GM18951 (cell line): ENCODE measurements at regions not wholly inside any gene's neighbourhood (a gene's known extent, or its start where the extent isn't known, plus 50 kb on each side); places are given as distances from the start of the nearest gene placed in this dataset.
"Not testable (repeated sequence)": the region's sequence is repeated elsewhere in the genome, so short reads cannot be mapped to it uniquely, and the experiment has no call there.

Experiments
- POLR2A ChIP-seq: IDR thresholded peaks from 4 replicates; pipeline ENCODE4 v1.6.1; 2011; ENCODE audit warnings: mild to moderate bottlenecking; ENCODE audit not compliant: insufficient read length, insufficient read depth; ENCODE audit errors: extremely low read depth
- in situ Hi-C: fragments of 300-500 bp; cut with MboI; formaldehyde crosslinking; loops from one replicate; pipeline ENCODE4 v1.12.0; 2022; ENCODE audit warnings: low sequenced_read_pairs, mixed read lengths, inconsistent platforms; ENCODE audit not compliant: unreplicated experiment

DNA sequence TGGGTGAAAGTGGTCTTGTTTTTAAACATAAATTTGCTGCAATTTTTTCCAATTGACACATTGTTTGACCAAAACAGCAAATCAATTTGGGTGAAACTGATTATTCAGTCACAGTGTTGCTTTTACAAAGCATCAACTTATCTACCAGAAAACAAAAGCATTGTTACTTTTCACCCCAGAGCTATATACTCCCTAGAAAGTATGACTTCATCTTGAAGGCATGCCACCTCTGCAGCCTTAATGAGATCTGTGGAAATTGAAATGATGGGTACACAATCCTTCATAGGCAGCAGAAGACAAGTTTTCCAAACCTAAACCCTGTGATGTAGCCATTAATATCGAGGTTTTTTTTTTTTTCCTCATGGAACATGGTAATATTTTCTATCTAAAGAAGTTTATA, 615.9 kb downstream of the CHSY3 start:
- TF ChIP-seq POLR2A = no peak
- in situ Hi-C loops = no loop called here

DNA sequence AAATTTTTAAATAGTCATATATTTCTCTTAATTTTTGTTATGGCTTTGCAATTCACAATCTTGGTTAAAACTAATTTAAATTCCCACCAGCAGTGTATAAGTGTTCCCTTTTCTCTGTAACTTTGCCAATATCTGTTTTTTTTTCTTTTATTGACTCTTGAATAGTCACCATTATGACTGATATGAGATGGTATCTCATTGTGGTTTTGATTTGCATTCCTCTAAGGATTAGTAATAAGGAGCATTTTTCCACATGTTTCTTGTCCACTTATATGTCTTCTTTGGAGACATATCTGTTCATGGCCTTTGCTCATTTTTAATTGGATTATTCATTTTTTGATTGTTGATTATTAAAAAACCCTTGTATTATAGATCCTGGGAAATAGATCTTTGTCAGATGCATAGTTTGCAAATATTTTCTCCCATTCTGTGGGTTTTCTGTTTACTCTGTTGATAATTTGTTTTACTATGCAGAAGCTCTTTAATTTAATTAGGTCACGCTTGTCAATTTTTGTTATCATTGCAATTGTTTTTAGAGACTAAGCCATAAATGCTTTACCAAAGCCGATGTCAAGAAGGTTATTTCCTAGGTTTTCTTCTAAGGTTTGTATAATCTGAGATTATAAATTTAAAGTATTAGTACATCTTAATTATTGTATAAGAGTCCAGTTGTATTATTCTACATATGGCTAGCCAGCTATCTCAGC, 610.9 kb downstream of the CHSY3 start:
- in situ Hi-C loops = no loop called here
- no peak for TF ChIP-seq POLR2A

DNA sequence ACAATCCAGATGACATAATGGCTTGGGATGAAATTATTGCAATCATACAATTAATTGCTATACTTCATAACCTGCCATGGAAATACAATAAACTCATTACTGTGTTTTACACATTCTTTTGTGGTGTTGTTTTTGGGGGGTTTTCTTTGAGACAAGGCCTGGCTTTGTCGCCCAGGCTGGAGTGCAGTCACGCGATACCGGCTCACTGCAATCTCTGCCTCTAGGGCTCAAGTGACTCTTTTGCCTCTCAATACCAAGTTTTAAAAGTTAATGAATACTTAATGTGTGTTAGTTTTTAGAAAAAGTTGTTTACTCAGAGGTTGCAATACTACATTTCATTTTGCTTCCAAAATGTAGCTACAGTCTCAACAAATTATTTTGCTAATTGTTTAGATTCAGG, 598.4 kb downstream of the CHSY3 start:
- no peak for TF ChIP-seq POLR2A
- in situ Hi-C loops = no loop called here

DNA sequence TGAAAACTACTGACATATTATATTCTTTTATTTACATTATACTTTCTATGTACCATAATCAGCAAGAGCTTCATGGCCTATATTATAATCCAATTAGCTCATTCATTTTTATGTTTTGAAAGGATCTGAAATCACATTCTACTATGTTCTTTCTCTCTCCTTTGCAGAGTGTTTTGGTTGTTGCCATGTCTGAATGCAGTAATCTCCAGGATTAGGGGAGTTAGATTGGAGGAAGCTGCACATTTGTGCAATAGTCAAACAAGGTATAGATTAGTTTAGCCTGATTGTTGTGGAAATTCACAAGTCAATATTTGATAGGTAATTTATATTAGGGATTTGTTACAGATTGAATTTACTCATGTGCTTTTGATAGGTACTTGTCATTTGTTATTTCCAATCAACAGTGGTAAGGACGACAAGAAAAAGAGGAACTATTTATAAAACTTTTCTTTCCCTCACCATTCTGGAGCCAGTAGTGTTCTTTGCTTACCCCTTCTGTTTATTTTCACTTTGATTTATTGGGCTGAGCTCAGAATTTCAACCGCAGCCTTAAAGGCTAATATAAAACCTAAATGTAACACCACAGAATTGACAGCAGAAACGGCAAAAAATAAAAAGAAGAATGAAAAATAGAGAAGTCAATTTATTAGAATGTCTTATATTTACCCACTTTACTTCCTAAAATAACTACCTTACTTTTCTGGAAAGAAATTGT, 597.0 kb downstream of the CHSY3 start:
- in situ Hi-C loops = no loop called here
- TF ChIP-seq POLR2A = no peak

DNA sequence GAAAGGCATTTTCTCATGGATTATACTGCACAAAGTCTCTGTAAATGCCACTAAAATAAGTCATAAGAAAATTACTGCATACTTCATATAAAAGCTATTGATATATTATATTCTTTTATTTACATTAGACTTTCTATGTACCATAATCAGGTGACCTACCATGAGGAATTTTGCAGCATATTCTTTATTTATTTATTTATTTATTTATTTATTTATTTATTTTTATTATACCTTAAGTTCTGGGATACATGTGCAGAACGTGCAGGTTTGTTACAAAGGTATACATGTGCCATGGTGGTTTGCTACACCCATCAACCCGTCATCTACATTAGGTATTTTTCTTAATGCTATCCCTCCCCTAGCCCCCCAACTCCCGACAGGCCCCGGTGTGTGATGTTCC, 596.2 kb downstream of the CHSY3 start:
- in situ Hi-C loops = not testable (repeated sequence)

DNA sequence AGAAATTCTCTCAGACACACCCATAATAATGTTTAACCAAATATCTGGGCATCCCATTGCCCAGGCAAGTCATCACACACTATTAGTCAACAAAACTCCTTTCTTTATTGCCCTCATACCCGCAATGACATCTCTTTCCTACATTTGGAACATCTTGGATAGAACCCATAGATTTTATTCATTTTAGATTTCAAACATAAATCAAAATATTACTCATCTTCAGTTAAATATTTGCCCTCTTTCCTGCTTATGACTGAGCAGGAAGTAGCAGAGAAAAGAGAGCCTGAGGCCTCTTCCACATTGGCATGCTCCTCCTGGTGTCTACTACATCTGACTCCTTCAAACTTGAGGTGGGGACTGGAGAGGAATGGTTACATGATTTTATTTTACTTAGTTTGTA, 592.0 kb downstream of the CHSY3 start:
- no peak for TF ChIP-seq POLR2A
- in situ Hi-C loops = no loop called here

DNA sequence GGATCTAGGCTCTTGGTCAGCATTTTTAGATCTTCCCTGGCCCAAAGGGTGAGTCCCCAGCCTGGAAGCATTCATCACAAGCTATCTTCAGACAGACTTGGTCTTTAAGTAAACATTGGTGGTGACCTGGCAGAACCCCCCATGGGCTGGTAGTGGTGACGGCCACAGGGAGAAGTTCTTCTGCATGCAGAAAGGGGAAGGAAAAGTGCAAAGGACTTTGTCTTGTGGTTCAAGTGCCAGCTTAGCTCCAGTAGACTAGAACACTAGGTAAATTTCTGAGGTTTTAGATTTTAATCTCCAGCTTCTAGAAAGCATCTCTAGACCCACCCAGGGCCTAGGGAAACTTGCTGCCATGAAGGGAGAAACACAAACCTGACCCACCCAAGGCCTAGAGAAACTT, 584.0 kb downstream of the CHSY3 start:
- in situ Hi-C loops = no loop called here
- TF ChIP-seq POLR2A = no peak

DNA sequence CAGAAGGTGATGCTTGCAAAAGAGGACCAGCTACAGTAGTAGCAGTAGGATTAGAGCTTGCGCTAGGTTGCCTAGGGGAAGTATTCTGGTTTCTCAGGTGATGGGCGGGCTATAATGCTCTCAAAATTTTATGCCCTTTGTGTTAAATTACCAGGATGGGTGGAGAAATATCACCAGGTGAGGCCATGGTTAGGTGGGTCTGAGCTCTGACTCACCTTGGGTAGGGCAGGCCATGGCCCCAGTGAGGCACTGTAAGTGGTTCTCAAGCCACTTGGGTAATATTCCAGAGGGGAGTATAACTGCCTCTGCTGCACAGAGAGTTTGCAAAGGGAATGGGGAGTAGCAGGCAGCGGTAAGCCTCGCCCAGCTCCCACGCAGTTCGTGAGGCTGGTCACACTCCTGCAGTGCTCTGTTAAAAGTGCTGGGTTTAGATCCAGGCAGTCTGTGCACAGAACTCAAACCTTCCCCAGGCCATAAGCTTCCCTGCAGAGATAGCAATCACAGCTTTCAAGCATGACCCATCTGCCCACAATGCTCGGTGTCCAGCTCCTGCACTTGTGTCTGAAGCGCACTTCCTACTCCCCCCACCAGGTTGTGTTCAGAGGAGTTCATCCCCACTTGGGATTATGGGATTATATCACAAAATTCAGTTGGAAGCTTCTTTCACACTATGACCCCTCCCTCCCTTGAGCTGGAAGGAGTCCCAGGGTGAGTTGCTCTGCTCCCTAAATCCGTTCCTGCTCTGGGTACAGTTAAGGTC, 575.0 kb downstream of the CHSY3 start:
- no peak for TF ChIP-seq POLR2A
- in situ Hi-C loops = no loop called here

DNA sequence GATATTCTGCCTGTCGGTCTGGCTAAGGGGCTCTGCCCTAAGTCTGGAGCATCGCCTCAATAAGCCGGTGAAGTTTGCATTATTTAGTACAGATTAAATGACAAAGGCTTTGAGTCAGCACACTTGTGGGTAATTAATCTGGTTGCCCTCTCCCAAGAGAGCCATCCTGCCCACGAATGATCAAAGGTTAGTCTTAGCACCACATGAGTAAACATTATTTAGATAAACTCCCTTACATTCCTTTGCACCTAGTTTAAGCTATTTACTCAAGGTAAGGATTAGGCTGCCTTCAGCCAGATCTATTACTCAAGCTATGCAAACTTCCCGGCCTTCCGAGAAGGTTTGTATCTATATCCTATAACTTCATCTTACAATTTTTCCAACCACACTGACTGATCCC, 572.1 kb downstream of the CHSY3 start:
- TF ChIP-seq POLR2A = no peak

DNA sequence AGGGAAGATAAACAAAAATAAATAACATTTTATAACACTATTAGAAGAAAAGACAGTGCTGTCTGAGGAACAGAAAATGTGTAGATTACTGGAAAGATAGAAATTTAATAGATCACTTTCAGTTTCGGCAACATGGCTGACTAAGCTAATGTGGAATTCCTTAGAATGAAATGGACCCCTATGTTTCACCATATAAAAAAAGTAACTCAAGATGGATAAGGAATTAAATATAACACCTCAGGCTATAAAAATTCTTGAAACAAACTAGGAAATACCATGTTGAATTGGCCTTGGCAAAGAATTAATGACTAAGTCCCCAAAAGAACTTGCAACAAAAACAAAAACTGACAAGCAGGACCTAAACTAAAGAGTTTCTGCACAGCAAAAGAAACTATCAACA, 558.3 kb downstream of the CHSY3 start:
- TF ChIP-seq POLR2A = no peak
- in situ Hi-C loops = no loop called here

More for the DNA sequence above, 572.1 kb downstream of the CHSY3 start:
- in situ Hi-C loops = no loop called here

DNA sequence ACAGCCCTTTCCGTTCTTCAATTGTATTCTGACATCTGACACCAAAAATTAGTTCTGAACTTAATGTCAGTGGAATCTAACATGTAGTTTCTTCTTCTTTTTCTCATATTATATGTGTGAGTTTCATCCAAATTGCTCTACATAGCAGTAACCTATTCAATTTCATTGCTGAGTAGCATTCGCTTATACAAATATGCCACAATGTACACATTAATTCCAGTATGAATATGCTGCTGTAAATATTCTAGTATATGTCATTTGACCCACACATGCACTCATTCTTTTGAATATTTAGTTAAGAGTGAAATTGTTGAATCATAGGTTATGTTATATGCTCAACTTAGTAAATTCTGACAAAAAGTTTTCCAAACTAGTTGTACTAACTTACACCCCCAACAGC, 550.9 kb downstream of the CHSY3 start:
- TF ChIP-seq POLR2A = no peak
- in situ Hi-C loops = no loop called here

DNA sequence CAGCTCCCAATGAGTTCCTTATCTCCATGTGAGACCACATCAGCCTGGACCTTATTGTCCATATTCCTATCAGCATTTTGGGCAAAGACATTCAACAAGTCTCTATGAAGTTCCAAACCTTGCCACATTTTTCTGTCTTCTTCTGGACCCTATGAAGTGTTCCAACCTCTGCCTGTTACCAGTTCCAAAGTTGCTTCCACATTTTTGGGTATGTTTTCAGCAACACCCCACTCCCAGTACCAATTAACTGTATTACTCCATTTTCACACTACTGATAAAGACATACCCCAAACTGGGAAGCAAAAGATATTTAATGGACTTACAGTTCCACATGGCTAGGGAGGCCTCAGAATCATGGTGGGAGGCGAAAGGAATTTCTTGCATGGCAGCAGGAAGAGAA, 548.5 kb downstream of the CHSY3 start:
- TF ChIP-seq POLR2A = no peak
- in situ Hi-C loops = no loop called here

DNA sequence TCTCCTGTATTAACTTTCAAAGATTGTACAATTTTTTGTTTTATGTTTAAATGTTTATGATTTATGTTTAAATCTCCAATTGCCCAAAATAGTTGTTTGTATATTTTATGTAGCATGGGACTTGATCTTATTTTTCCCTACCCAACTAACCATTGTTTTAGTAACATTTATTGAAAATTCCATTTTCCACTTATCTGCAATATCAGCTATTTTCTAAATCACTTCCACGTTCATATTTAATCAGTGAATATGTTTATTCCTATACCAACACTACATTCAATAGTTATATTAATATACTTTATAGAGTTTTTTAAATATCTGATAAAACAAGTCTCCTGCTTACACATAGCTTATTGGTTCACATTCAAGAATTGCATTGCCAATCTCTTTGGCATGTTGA, 532.2 kb downstream of the CHSY3 start:
- in situ Hi-C loops = no loop called here
- no peak for TF ChIP-seq POLR2A

DNA sequence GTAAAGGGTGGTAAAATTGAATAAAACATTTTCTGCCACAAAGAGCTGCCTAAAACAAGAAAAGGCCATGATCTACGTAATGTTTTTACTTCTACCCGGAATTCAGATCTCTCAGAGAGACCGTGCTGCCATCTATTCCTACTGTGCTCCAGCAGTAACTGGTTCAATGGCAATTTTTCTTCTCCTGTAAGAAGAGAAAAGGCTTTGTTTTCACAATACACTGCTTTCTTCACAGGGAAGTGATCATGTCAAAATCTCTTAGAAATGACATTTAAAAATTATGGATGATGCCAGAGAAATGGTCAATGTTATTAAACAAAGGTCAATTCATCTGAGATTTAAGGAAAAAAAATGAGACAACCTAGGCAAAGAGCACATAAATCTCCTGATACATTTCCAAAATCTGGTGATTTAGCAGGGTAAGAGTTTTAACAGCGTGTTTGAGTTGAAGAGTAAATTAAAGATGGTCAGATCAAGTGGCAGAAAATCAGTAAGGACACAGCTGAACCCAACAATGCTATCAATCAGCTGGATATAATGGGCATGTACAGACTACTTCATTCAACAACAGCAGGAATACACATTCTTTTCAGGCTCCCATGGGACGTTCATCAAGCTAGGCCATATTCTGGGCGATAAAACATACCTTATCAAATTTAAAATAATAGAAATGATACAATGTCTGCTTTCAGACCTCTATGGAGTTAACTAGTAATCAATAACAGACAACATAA, 523.1 kb downstream of the CHSY3 start:
- in situ Hi-C loops = no loop called here

More for the DNA sequence above, 523.1 kb downstream of the CHSY3 start:
- TF ChIP-seq POLR2A = no peak
